ENCODE measurements at regions not wholly inside any gene's neighbourhood (a gene's known extent, or its start where the extent isn't known, plus 50 kb on each side); places are given as distances from the start of the nearest gene placed in this dataset.

GRCh38 chr10:113970641-113971040, 73.0 kb upstream of the ADRB1 start:
- TF ChIP-seq, protein P1, sequence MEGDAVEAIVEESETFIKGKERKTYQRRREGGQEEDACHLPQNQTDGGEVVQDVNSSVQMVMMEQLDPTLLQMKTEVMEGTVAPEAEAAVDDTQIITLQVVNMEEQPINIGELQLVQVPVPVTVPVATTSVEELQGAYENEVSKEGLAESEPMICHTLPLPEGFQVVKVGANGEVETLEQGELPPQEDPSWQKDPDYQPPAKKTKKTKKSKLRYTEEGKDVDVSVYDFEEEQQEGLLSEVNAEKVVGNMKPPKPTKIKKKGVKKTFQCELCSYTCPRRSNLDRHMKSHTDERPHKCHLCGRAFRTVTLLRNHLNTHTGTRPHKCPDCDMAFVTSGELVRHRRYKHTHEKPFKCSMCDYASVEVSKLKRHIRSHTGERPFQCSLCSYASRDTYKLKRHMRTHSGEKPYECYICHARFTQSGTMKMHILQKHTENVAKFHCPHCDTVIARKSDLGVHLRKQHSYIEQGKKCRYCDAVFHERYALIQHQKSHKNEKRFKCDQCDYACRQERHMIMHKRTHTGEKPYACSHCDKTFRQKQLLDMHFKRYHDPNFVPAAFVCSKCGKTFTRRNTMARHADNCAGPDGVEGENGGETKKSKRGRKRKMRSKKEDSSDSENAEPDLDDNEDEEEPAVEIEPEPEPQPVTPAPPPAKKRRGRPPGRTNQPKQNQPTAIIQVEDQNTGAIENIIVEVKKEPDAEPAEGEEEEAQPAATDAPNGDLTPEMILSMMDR (IDR thresholded peaks at IDR 0.05; ENCODE audit: extremely low read depth in 1 of 2, insufficient read depth in 1 of 2, low read depth in 1 of 2, low read length in 2 of 2), result no peak
- TF ChIP-seq POLR2AphosphoS5 (IDR thresholded peaks at IDR 0.05; ENCODE audit: insufficient read depth, low read depth, low read length) (no peak), EZH2 (IDR thresholded peaks at IDR 0.05; ENCODE audit: borderline replicate concordance, low read depth, low read length, severe bottlenecking) (no peak), MYC (IDR thresholded peaks at IDR 0.05; ENCODE audit: low read depth, low read length) (no peak), FOS (IDR thresholded peaks at IDR 0.05; ENCODE audit: borderline replicate concordance, insufficient read depth, low read length) (no peak), JUN (IDR thresholded peaks at IDR 0.05; ENCODE audit: borderline replicate concordance, insufficient read depth, insufficient read length, low read depth) (no peak), MAX (IDR thresholded peaks at IDR 0.05; ENCODE audit: insufficient read depth, insufficient read length) (no peak), POLR2A (IDR thresholded peaks at IDR 0.05; ENCODE audit: low read depth, low read length) (no peak)
